Body of pancreas (tissue), 4 donors: ENCODE measurements at regions not wholly inside any gene's neighbourhood (a gene's known extent, or its start where the extent isn't known, plus 50 kb on each side); places are given as distances from the start of the nearest gene placed in this dataset.
"Not testable (repeated sequence)": the region's sequence is repeated elsewhere in the genome, so short reads cannot be mapped to it uniquely, and the experiment has no call there.

Source experiments
- CTCF ChIP-seq, 7 experiments: fragments of 450-650 bp in 4 of 7; fragments of 200-600 bp in 3 of 7; sonication (generic) in 3 of 7; IDR thresholded peaks; one replicate each; pipeline ENCODE4 v1.5.1; 2016 to 2019; ENCODE audit warnings: antibody characterized with exemption in 7 of 7
- POLR2A ChIP-seq, 3 donors: fragments of 450-650 bp; IDR thresholded peaks; one replicate each; pipeline ENCODE4 v1.6.1; 2016; ENCODE audit warnings: antibody characterized with exemption in 3 of 3, mild to moderate bottlenecking in 2 of 3

- not testable (repeated sequence) for TF ChIP-seq POLR2A, CTCF (IDR thresholded peaks at IDR 0.05)
Observed at GRCh38 chr7:75243638-75244037, 151.2 kb downstream of the GTF2IRD2B start.
